Dermis microvascular lymphatic vessel endothelial cell (primary cell): ENCODE measurements at regions not wholly inside any gene's neighbourhood (a gene's known extent, or its start where the extent isn't known, plus 50 kb on each side); places are given as distances from the start of the nearest gene placed in this dataset.
"Not testable (repeated sequence)": the region's sequence is repeated elsewhere in the genome, so short reads cannot be mapped to it uniquely, and the experiment has no call there.

Source experiments
- DNase-seq, 2 donors: peaks; one replicate each; pipeline versions ENCODE4 v3.0.0 to v3.0.0-alpha.2; 2010; ENCODE audit warnings: low read depth in 2 of 2

DNA sequence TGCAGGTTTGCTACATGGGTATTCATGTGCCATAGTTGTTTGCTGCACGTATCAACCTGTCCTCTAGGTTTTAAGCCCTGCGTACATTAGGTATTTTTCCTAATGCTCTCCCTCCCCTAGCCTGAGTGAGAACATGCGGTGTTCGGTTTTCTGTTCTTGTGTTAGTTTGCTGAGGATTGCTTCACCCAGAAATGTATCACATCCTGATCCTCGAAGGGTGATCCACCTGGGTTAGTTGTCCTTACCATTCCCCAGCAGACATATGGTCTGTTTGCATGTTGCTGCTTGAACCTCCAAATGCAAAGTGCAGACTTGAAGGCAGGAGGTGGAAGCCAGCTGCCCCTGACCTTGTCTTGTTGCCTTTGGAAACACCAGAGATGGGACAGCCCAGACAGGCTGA, 161.5 kb upstream of the WDR1 start:
- DNase-seq: no peak

GRCh38 chr4:10276152-10276551, 159.6 kb upstream of the WDR1 start:
- no peak for DNase-seq

- no peak for DNase-seq
Measured at GRCh38 chr4:10275696-10276095, 159.1 kb upstream of the WDR1 start.

GRCh38 chr4:10273030-10273429, 156.4 kb upstream of the WDR1 start:
- no peak for DNase-seq

GRCh38 chr4:10272511-10272910, 155.9 kb upstream of the WDR1 start:
- DNase-seq: no peak

- no peak for DNase-seq
Measured at GRCh38 chr4:10267066-10267465, 150.5 kb upstream of the WDR1 start.

DNA sequence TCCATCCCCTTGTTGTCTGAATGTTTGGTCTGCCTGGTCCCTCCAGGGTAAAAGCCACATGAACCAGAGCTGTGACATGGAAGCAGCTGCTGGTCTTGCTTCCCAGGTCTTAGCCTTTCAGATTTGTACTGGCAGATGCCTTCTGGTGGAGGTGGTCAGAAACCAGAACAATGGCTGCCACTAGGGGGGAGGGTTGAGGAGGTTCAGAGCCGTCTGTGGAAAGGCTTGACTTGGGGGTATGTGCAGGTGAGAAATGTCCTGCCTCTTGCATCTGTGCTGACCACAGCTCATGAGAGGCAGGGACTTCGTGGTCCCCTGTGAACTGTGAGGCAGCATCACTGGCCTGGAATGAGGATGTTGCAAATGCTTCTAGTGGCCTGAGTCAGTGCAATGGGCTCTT, 144.2 kb upstream of the WDR1 start:
- no peak for DNase-seq

- DNase-seq: no peak
Measured at GRCh38 chr4:10259976-10260375, 143.4 kb upstream of the WDR1 start.

GRCh38 chr4:10256203-10256602, 139.6 kb upstream of the WDR1 start:
- DNase-seq: no peak

GRCh38 chr4:10253765-10254164, 137.2 kb upstream of the WDR1 start:
- no peak for DNase-seq

- no peak for DNase-seq
Measured at GRCh38 chr4:10245751-10246150, 129.2 kb upstream of the WDR1 start.

DNA sequence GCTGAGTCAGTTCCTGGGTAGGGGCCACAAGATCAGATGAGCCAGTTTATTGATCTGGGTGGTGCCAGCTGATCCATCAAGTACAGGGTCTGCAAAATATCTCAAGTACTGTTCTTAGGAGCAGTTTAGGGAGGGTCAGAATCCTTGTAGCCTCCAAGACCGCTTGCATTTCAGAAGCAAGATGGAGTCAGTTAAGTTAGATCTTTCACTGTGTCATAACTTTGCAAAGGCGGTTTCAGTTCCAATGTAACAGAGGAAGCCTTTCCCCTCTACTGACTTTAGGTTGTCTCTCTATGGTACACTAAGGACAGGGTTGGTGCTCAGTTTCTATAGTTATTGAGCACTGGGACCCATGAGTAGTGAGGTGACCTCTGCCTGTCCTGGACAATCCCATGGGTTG, 127.3 kb upstream of the WDR1 start:
- DNase-seq: no peak

- no peak for DNase-seq
Measured at GRCh38 chr4:10240691-10241090, 124.1 kb upstream of the WDR1 start.

- DNase-seq: no peak
Measured at GRCh38 chr4:10239982-10240654, 123.5 kb upstream of the WDR1 start.

- no peak for DNase-seq
Measured at GRCh38 chr4:10237131-10237530, 120.5 kb upstream of the WDR1 start.

GRCh38 chr4:10232114-10232513, 115.5 kb upstream of the WDR1 start:
- DNase-seq: no peak

DNA sequence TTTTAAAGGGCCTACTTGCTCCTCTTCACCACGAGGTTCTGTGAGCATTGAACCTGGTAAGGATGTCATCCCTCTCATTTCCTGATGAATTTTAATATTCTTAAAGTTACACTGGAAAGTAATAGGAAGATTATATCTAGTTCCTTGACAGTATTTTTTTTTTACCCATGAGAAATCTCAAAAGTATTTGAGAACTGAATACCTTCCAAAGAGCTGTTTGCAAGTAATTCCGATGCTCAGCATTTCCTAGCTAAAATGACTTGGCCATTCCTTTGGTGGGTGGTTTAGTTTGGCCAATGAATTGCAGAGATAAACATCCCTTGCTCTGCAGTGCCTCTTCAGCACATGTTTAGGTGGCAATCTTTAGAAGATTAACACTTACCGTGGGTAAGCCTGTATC, 110.2 kb upstream of the WDR1 start:
- no peak for DNase-seq

DNA sequence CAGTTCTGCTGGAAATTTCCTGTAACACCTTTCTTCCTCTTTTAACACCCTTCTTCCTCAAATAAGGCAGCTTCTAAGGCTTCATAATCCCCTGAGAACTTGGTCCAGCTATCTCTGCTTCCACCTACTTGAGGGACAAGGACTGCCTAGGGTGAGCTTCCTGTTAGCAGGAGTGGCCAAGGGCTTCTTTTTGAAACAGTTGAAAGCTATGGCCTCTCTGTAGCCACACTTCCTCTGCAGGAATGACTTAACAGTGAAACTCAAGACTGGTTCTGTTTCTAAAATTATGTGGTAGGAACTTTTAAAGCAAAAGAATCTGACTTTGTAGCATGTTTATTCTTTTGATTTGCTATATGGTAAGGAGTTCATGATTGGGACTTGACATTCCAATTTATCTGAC, 108.5 kb upstream of the WDR1 start:
- DNase-seq: no peak

DNA sequence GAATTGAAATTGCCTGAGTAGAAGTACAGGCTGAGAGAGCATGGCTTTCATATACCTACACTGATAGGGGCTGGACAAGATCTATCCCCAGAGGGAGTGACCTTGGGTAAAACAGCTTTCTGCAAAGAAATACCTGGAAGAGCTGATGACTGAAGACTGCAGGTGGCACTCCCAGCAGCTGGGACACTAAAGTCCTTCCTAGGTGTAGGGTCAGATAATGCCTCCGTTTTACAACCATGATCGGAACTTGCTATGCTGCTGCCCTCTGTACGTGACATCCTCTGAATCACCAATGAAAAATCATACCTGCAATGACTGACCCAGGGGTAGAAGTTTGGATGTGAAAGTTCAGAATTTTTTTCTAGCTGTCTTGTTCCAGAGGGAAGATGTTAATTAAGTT, 107.2 kb upstream of the WDR1 start:
- no peak for DNase-seq

DNA sequence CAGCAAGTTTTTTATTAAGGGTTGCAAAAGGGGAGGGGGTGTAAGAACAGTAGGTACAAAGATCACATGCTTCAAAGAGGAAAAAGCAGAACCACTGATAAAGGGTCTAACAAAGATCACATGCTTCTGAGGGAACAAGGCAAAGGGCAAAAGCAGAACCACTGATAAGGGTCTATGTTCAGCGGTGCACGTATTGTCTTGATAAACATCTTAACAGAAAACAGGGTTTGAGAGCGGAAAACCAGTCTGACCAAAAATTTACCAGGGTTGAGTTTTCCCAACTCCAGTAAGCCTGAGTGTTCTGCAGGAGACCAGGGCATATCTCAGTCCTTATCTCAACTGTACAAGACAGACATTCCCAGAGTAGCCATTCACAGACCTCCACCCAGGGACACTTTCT, 96.9 kb upstream of the WDR1 start:
- not testable (repeated sequence) for DNase-seq

GRCh38 chr4:10212901-10213300, 96.3 kb upstream of the WDR1 start:
- no peak for DNase-seq

DNA sequence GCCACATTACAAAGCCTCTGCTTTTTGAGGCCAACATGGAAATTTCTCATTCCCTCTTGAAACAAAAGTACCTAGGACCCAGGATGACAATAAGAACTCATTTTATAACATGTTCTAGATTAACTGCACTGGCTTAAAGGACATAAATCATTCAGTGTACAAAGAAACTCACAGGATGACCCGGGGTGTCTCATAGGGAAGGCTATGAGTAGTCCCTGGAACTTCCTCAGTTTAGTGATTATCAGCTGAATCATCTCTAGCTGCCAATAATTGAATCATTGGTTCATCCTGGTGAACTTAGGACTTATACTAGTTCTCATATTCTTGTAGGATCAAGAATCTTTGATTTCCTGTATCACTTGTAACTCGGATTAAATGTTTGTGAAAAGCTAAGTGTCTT, 95.8 kb upstream of the WDR1 start:
- DNase-seq: peak in 1 of 2 donors; percentile 12

- no peak for DNase-seq
Measured at GRCh38 chr4:10207116-10207515, 90.5 kb upstream of the WDR1 start.

- DNase-seq: peak in 1 of 2 donors; percentile 10
Measured at GRCh38 chr4:10205223-10205622, 88.6 kb upstream of the WDR1 start.
